ENCODE measurements at regions not wholly inside any gene's neighbourhood (a gene's known extent, or its start where the extent isn't known, plus 50 kb on each side); places are given as distances from the start of the nearest gene placed in this dataset.

- TF ChIP-seq CTCF (conservative IDR thresholded peaks at IDR 0.05) (no peak), ZFX (IDR thresholded peaks at IDR 0.05) (no peak)
Measured at GRCh38 chr12:5267603-5268423, 164.1 kb upstream of the NTF3 start.

Measured in C4-2B (cell line).